ENCODE measurements at regions not wholly inside any gene's neighbourhood (a gene's known extent, or its start where the extent isn't known, plus 50 kb on each side); places are given as distances from the start of the nearest gene placed in this dataset.
"Not testable (repeated sequence)": the region's sequence is repeated elsewhere in the genome, so short reads cannot be mapped to it uniquely, and the experiment has no call there.

GRCh38 chr2:34789169-34789568 is 1190.1 kb upstream of the FAM98A start:
- no peak for TF ChIP-seq CTCF (IDR thresholded peaks at IDR 0.05)
- Mint-ChIP-seq H3K27ac (ENCODE audit: unreplicated experiment) (no peak overlapping the region), H3K27me3 (ENCODE audit: low read depth) (no peaks in the 10 kb centered on the region), H3K4me3 (ENCODE audit: unreplicated experiment) (no peak overlapping the region), H3K4me1 (ENCODE audit: low read depth) (no peaks in the 10 kb centered on the region), H3K36me3 (ENCODE audit: low read depth) (no peaks in the 10 kb centered on the region), H3K9me3 (ENCODE audit: low read depth) (no peaks in the 10 kb centered on the region)
- no peak for DNase-seq (ENCODE audit: low spot score)

GRCh38 chr2:34787341-34787740 is 1188.2 kb upstream of the FAM98A start:
- Mint-ChIP-seq H3K27ac (ENCODE audit: unreplicated experiment) (no peak overlapping the region), H3K27me3 (ENCODE audit: low read depth) (no peaks in the 10 kb centered on the region), H3K9me3 (ENCODE audit: low read depth) (no peaks in the 10 kb centered on the region), H3K4me1 (ENCODE audit: low read depth) (no peaks in the 10 kb centered on the region), H3K4me3 (ENCODE audit: unreplicated experiment) (no peak overlapping the region), H3K36me3 (ENCODE audit: low read depth) (no peaks in the 10 kb centered on the region)
- TF ChIP-seq CTCF (IDR thresholded peaks at IDR 0.05) = no peak
- no peak for DNase-seq (ENCODE audit: low spot score)

- no peak overlapping the region for H3K4me3 Mint-ChIP-seq (ENCODE audit: unreplicated experiment)
- peaks cover 9% of the 10 kb centered on the region for H3K9me3 Mint-ChIP-seq (ENCODE audit: low read depth)
- H3K27me3 Mint-ChIP-seq (ENCODE audit: low read depth) = no peaks in the 10 kb centered on the region
- H3K36me3 Mint-ChIP-seq (ENCODE audit: low read depth) = no peaks in the 10 kb centered on the region
- DNase-seq (ENCODE audit: low spot score) = no peak
- no peak overlapping the region for H3K27ac Mint-ChIP-seq (ENCODE audit: unreplicated experiment)
- TF ChIP-seq CTCF (IDR thresholded peaks at IDR 0.05) = no peak
- H3K4me1 Mint-ChIP-seq (ENCODE audit: low read depth) = no peaks in the 10 kb centered on the region
Observed at GRCh38 chr2:34785206-34785785, 1186.2 kb upstream of the FAM98A start.

- Mint-ChIP-seq H3K27me3 (ENCODE audit: low read depth) (no peaks in the 10 kb centered on the region), H3K4me1 (ENCODE audit: low read depth) (no peaks in the 10 kb centered on the region)
- DNase-seq (ENCODE audit: low spot score) = no peak
Observed at GRCh38 chr2:34784701-34785100, 1185.6 kb upstream of the FAM98A start.

GRCh38 chr2:34750742-34751141 is 1151.6 kb upstream of the FAM98A start:
- not testable (repeated sequence) for H3K4me1 Mint-ChIP-seq (ENCODE audit: low read depth); H3K9me3 Mint-ChIP-seq (ENCODE audit: low read depth); H3K36me3 Mint-ChIP-seq (ENCODE audit: low read depth); H3K4me3 Mint-ChIP-seq (ENCODE audit: unreplicated experiment); H3K27ac Mint-ChIP-seq (ENCODE audit: unreplicated experiment); H3K27me3 Mint-ChIP-seq (ENCODE audit: low read depth); DNase-seq (ENCODE audit: low spot score)

More at GRCh38 chr2:34784701-34785100, 1185.6 kb upstream of the FAM98A start:
- H3K4me3 Mint-ChIP-seq (ENCODE audit: unreplicated experiment) = no peak overlapping the region
- peaks cover 9% of the 10 kb centered on the region for H3K9me3 Mint-ChIP-seq (ENCODE audit: low read depth)
- no peaks in the 10 kb centered on the region for H3K36me3 Mint-ChIP-seq (ENCODE audit: low read depth)
- TF ChIP-seq CTCF (IDR thresholded peaks at IDR 0.05) = no peak
- no peak overlapping the region for H3K27ac Mint-ChIP-seq (ENCODE audit: unreplicated experiment)

- H3K4me3 Mint-ChIP-seq (ENCODE audit: unreplicated experiment) = no peak overlapping the region
Observed at GRCh38 chr2:34747643-34748042, 1148.5 kb upstream of the FAM98A start.

More at GRCh38 chr2:34747643-34748042, 1148.5 kb upstream of the FAM98A start:
- H3K4me1 Mint-ChIP-seq (ENCODE audit: low read depth) = no peaks in the 10 kb centered on the region
- no peak overlapping the region for H3K27ac Mint-ChIP-seq (ENCODE audit: unreplicated experiment)
- TF ChIP-seq CTCF (IDR thresholded peaks at IDR 0.05) = no peak
- no peaks in the 10 kb centered on the region for H3K36me3 Mint-ChIP-seq (ENCODE audit: low read depth)
- DNase-seq (ENCODE audit: low spot score) = no peak
- peaks cover 5% of the 10 kb centered on the region for H3K27me3 Mint-ChIP-seq (ENCODE audit: low read depth)
- peaks cover 2% of the 10 kb centered on the region for H3K9me3 Mint-ChIP-seq (ENCODE audit: low read depth)
